Tibial nerve (tissue), 3 donors: ENCODE measurements at regions not wholly inside any gene's neighbourhood (a gene's known extent, or its start where the extent isn't known, plus 50 kb on each side); places are given as distances from the start of the nearest gene placed in this dataset.
"Not testable (repeated sequence)": the region's sequence is repeated elsewhere in the genome, so short reads cannot be mapped to it uniquely, and the experiment has no call there.

Experiments used
- POLR2A ChIP-seq, 2 donors: fragments of 450-650 bp; IDR thresholded peaks; one replicate each; pipeline ENCODE4 v1.6.1; 2017; ENCODE audit warnings: antibody characterized with exemption in 2 of 2, mild to moderate bottlenecking in 2 of 2, moderate library complexity in 2 of 2
- TF ChIP-seq, protein P1 (sequence below), 5 experiments: fragments of 200-600 bp in 3 of 5; fragments of 450-650 bp in 2 of 5; sonication (generic) in 3 of 5; IDR thresholded peaks; one replicate each; pipeline ENCODE4 v1.5.1; 2016 to 2019; ENCODE audit warnings: antibody characterized with exemption in 5 of 5, mild to moderate bottlenecking in 3 of 5, moderate library complexity in 2 of 5

DNA sequence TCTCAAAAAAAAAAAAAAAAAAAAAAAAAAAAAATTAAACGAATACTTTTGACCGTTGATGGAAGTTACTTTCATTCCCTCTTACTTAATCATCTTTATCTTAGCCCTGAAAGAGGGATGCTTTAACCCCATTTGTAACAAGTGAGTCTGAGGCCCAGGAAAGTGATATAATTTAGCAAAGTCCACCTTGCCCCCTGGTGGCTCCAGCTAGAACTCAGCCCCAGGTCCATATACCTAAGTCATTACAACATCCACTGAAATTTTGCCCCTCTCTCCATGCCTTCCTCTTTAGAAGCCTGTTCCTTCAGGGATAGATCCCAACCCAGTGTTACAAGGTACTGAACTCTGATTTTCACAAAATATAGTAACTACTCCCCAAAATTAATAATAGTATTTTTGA lies 116.3 kb upstream of the KRTAP5-11 start:
- TF ChIP-seq, protein P1, sequence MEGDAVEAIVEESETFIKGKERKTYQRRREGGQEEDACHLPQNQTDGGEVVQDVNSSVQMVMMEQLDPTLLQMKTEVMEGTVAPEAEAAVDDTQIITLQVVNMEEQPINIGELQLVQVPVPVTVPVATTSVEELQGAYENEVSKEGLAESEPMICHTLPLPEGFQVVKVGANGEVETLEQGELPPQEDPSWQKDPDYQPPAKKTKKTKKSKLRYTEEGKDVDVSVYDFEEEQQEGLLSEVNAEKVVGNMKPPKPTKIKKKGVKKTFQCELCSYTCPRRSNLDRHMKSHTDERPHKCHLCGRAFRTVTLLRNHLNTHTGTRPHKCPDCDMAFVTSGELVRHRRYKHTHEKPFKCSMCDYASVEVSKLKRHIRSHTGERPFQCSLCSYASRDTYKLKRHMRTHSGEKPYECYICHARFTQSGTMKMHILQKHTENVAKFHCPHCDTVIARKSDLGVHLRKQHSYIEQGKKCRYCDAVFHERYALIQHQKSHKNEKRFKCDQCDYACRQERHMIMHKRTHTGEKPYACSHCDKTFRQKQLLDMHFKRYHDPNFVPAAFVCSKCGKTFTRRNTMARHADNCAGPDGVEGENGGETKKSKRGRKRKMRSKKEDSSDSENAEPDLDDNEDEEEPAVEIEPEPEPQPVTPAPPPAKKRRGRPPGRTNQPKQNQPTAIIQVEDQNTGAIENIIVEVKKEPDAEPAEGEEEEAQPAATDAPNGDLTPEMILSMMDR (IDR thresholded peaks at IDR 0.05) = not testable (repeated sequence)
- not testable (repeated sequence) for TF ChIP-seq POLR2A (IDR thresholded peaks at IDR 0.05)
